ENCODE measurements at regions not wholly inside any gene's neighbourhood (a gene's known extent, or its start where the extent isn't known, plus 50 kb on each side); places are given as distances from the start of the nearest gene placed in this dataset.
A peak's percentile ranks its signal among the peaks of the same experiment; 100 is the strongest.
"Not testable (repeated sequence)": the region's sequence is repeated elsewhere in the genome, so short reads cannot be mapped to it uniquely, and the experiment has no call there.

DNA sequence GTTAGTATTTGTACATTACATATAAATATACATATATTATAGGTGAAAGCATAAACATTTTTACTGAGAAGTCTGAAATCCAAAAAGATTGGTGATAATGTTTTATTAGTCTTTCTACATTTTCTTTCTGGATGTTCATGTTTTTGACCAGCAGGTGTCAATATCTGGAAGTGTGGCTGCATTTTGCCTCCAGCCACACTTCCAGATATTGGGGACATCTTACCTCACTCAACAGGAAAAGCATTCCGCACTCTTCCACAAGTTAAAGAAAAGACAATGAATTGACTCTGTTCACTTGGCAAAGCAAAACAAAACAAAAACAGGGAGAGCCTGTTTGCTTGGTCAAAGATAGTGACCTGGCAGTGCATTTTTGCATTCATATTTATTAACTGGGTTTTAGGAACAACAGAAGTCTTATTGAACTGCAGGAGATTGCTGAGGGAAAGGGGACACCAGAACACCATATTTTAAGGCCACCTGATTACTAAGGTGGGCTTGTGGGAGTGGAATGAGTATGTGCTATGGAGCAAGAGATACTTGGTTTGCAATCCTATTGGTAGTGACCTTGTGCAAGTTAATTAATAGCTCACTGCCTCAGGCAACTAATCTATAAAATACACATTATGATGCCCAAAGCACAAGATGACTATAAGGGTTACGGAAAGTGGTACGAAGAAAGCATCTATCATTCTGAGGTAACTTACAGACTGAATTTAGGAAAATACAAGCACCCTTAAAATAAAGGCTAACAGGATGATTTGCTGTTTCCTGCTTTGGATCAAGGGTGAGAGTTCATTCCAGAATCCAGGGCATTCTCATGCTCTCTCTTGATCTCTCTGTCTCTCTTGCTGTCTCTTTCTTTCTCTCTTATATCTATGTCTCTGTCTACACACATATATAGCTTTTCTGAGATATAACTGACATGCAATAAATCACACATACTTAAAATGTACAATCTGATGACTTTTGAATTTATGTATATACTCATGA is 389.9 kb upstream of the EMCN start:
- Histone ChIP-seq H3K4me3 (no peak overlapping the region), H3K27ac (no peak overlapping the region)
- DNase-seq (ENCODE audit: low spot score), result no peak
- TF ChIP-seq, protein P1, sequence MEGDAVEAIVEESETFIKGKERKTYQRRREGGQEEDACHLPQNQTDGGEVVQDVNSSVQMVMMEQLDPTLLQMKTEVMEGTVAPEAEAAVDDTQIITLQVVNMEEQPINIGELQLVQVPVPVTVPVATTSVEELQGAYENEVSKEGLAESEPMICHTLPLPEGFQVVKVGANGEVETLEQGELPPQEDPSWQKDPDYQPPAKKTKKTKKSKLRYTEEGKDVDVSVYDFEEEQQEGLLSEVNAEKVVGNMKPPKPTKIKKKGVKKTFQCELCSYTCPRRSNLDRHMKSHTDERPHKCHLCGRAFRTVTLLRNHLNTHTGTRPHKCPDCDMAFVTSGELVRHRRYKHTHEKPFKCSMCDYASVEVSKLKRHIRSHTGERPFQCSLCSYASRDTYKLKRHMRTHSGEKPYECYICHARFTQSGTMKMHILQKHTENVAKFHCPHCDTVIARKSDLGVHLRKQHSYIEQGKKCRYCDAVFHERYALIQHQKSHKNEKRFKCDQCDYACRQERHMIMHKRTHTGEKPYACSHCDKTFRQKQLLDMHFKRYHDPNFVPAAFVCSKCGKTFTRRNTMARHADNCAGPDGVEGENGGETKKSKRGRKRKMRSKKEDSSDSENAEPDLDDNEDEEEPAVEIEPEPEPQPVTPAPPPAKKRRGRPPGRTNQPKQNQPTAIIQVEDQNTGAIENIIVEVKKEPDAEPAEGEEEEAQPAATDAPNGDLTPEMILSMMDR (IDR thresholded peaks at IDR 0.05), result no peak

DNA sequence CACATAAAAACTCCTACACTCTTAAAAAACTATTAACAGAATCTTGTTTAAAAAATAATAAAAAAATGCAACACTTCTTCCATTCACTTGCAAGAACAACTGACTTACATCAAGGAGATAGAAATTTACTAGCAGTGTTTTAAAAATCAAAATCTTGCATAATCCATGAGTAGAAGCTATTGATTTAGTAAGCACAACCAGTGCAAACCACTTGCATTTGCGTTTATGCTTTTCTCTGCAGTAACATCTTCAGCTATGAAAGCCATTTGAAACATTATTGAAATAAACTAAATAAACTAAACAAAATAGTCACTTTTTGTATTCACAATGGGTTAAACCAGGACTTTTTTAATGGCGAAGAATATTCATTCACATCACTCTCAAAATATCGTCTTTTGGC is 389.2 kb upstream of the EMCN start:
- no peak overlapping the region for H3K27ac ChIP-seq
- TF ChIP-seq, protein P1 (IDR thresholded peaks at IDR 0.05), result no peak
- no peak for DNase-seq (ENCODE audit: low spot score)
- no peak overlapping the region for H3K4me3 ChIP-seq

DNA sequence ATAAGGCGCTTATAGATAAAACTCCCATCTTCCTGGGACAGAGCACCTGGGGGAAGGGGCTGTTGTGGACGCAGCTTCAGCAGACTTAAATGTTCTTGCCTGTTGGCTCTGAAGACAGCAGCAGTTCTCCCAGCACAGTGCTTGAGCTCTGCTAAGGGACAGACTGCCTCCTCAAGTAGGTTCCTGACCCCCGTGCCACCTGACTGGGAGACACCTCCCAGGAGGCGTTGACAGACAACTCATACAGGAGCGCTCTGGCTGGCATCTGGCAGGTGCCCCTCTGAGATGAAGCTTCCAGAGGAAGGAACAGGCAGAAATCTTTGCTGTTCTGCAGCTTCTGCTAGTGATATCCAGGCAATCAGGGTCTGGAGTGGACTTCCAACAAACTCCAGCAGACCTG is 383.1 kb upstream of the EMCN start:
- not testable (repeated sequence) for H3K27ac ChIP-seq; DNase-seq (ENCODE audit: low spot score); H3K4me3 ChIP-seq

DNA sequence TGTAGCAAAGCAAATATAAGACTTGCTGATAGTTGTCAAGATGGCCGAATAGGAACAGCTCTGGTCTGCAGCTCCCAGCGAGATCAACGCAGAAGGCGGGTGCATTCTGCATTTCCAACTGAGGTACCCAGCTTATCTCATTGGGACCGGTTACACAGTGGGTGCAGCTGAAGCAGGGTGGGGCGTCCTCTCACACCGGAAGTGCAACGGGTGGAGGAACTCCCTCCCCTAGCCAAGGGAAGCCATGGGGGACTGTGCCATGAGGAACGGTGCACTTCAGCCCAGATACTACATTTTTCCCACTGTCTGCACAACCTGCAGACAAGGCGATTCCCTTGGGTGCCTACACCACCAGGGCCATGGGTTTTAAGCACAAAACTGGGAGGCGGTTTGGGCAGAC is 382.3 kb upstream of the EMCN start:
- TF ChIP-seq, protein P1 (IDR thresholded peaks at IDR 0.05), result no peak
- Histone ChIP-seq H3K4me3 (no peak overlapping the region), H3K27ac (no peak overlapping the region)
- DNase-seq (ENCODE audit: low spot score), result no peak

DNA sequence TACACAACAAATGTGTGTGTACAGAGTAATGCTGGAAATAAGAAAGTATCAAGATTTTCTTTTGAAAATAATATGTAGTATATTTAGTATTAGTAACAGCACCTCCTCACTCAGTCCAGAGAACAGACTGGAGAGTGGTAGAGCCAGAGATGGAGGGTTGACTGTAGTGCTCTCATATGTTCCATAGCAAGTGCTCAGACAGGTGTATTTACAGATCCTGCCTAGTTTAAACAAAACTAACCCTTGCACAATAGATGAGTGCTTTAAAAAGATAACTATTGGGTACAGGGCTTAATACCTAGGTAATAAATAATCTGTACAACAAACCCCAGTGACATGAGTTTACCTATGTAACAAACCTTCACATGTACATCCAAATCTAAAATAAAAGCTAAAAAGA is 381.0 kb upstream of the EMCN start:
- no peak for DNase-seq (ENCODE audit: low spot score)
- Histone ChIP-seq H3K4me3 (no peak overlapping the region), H3K27ac (no peak overlapping the region)
- TF ChIP-seq, protein P1 (IDR thresholded peaks at IDR 0.05), result no peak

DNA sequence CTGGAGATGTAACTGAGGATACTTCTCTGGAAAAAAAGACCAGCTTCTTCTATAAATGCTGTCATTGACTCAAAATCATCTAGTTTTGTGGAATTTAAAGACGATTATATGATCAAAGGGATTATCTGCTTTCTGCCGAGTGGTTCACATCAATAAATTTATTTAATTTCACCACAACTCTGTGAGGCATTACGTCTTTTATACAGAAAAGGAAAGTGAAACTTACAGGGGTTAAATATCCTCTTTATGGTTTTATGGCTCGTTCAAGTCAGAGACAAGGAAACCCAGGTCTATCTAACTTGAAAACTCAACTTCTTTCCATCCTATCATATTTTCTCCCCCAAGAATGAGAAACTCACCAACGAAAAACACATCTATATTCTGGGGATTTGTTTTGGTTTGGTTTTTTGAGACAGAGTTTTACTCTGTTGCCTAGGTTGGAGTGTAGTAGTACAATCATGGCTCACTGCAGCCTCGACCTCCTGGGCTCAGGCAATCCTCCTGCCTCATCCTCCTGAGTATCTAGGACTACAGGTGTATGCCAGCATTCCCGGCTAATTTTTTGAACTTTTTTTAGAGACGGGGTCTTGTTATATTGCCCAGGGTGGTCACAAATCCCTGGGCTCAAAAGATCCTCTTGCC is 377.9 kb upstream of the EMCN start:
- H3K27ac ChIP-seq, result no peak overlapping the region
- TF ChIP-seq, protein P1 (IDR thresholded peaks at IDR 0.05), result no peak
- DNase-seq (ENCODE audit: low spot score), result no peak
- H3K4me3 ChIP-seq, result peak overlapping the region; percentile 9

DNA sequence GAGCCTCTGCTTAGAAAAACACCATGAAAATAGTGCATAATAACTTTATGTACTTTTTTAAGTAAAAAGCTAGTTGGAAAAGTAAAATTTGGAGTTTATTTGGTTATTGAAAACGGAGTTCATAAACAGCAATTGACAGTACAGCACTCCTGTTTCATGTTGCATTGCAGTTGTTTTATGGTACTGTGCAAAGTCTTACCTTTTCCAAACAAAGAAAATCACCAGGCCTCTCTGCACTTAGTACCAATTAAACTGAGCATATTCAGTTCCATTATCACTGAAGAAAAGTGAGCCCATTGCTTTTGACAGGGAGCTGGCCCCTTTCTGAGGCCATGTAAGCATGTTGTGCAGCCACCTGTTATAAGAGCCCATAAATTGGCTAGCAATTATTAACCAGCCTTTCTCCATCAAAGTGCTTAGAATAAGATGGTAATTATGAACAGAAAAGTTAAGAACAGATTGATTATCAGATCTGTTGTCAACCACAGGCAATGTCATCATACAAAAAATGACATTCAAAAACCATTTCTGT is 376.6 kb upstream of the EMCN start:
- no peak for DNase-seq (ENCODE audit: low spot score)
- H3K27ac ChIP-seq, result no peak overlapping the region
- no peak overlapping the region for H3K4me3 ChIP-seq
- TF ChIP-seq, protein P1 (IDR thresholded peaks at IDR 0.05), result no peak

Measured in coronary artery (tissue), 2 donors.